T-helper 17 cell (primary cell): ENCODE measurements at regions not wholly inside any gene's neighbourhood (a gene's known extent, or its start where the extent isn't known, plus 50 kb on each side); places are given as distances from the start of the nearest gene placed in this dataset.
"Not testable (repeated sequence)": the region's sequence is repeated elsewhere in the genome, so short reads cannot be mapped to it uniquely, and the experiment has no call there.

ENCODE experiments used
- ATAC-seq: fragments of 150-1000 bp; cut with Tn5 transposase; 2 replicates; pipeline ENCODE4 v1.10.0; 2021; ENCODE audit warnings: mild to moderate bottlenecking, moderate library complexity
- DNase-seq, 3 donors: peaks; one replicate each; pipeline versions ENCODE4 v3.0.0 to v3.0.0-alpha.2; 2020 to 2021
- H3K9me3 ChIP-seq: one replicate; pipeline ENCODE4 v1.7.0; 2013; ENCODE audit warnings: low read length, mild to moderate bottlenecking; ENCODE audit not compliant: control insufficient read depth, poor library complexity, severe bottlenecking
- H3K27ac Mint-ChIP-seq: one replicate; pipeline ENCODE4 v1.8.0; 2022; ENCODE audit warnings: mild to moderate bottlenecking, moderate library complexity, mixed read lengths
- H3K27me3 Mint-ChIP-seq: one replicate; pipeline ENCODE4 v1.8.0; 2022; ENCODE audit warnings: mixed read lengths
- H3K36me3 Mint-ChIP-seq: one replicate; pipeline ENCODE4 v1.8.0; 2022; ENCODE audit warnings: low read depth, mixed read lengths
- H3K4me1 Mint-ChIP-seq: one replicate; pipeline ENCODE4 v1.8.0; 2022; ENCODE audit warnings: mild to moderate bottlenecking, mixed read lengths
- H3K4me3 Mint-ChIP-seq: one replicate; pipeline ENCODE4 v1.8.0; 2022; ENCODE audit warnings: mild to moderate bottlenecking, moderate library complexity, mixed read lengths

- H3K4me1 Mint-ChIP-seq, result no peaks in the 10 kb centered on the region
- no peak for ATAC-seq
- no peak for DNase-seq
- no peaks in the 10 kb centered on the region for H3K36me3 Mint-ChIP-seq
- H3K9me3 ChIP-seq, result no peaks in the 10 kb centered on the region
- H3K4me3 Mint-ChIP-seq, result no peak overlapping the region
- no peaks in the 10 kb centered on the region for H3K27me3 Mint-ChIP-seq
- no peak overlapping the region for H3K27ac Mint-ChIP-seq
Measured at GRCh38 chr7:136303162-136303561, 326.0 kb upstream of the MTPN start.

- H3K4me1 Mint-ChIP-seq, result no peaks in the 10 kb centered on the region
- no peak for ATAC-seq
Measured at GRCh38 chr7:136302049-136302448, 324.9 kb upstream of the MTPN start.

GRCh38 chr7:136294977-136295376 is 317.8 kb upstream of the MTPN start:
- H3K4me3 Mint-ChIP-seq, result no peak overlapping the region
- H3K27me3 Mint-ChIP-seq, result no peaks in the 10 kb centered on the region
- ATAC-seq, result no peak
- H3K9me3 ChIP-seq, result no peaks in the 10 kb centered on the region
- DNase-seq, result no peak
- H3K4me1 Mint-ChIP-seq, result no peaks in the 10 kb centered on the region
- no peaks in the 10 kb centered on the region for H3K36me3 Mint-ChIP-seq
- no peak overlapping the region for H3K27ac Mint-ChIP-seq

More at GRCh38 chr7:136302049-136302448, 324.9 kb upstream of the MTPN start:
- DNase-seq, result no peak
- no peaks in the 10 kb centered on the region for H3K9me3 ChIP-seq
- Mint-ChIP-seq H3K27ac (no peak overlapping the region), H3K4me3 (no peak overlapping the region), H3K36me3 (no peaks in the 10 kb centered on the region), H3K27me3 (no peaks in the 10 kb centered on the region)

- Mint-ChIP-seq H3K36me3 (no peaks in the 10 kb centered on the region), H3K4me3 (no peak overlapping the region), H3K27me3 (no peaks in the 10 kb centered on the region), H3K4me1 (no peaks in the 10 kb centered on the region), H3K27ac (no peak overlapping the region)
- H3K9me3 ChIP-seq, result no peaks in the 10 kb centered on the region
- ATAC-seq, result no peak
- DNase-seq, result no peak
Measured at GRCh38 chr7:136293841-136294391, 316.8 kb upstream of the MTPN start.

GRCh38 chr7:136293272-136293671 is 316.1 kb upstream of the MTPN start:
- DNase-seq, result no peak

GRCh38 chr7:136292365-136292764 is 315.2 kb upstream of the MTPN start:
- Mint-ChIP-seq H3K4me3 (no peak overlapping the region), H3K4me1 (no peaks in the 10 kb centered on the region), H3K27ac (no peak overlapping the region), H3K27me3 (no peaks in the 10 kb centered on the region), H3K36me3 (no peaks in the 10 kb centered on the region)
- H3K9me3 ChIP-seq, result no peaks in the 10 kb centered on the region
- no peak for DNase-seq
- no peak for ATAC-seq

More at GRCh38 chr7:136293272-136293671, 316.1 kb upstream of the MTPN start:
- Mint-ChIP-seq H3K27me3 (no peaks in the 10 kb centered on the region), H3K4me3 (no peak overlapping the region), H3K4me1 (no peaks in the 10 kb centered on the region), H3K27ac (no peak overlapping the region), H3K36me3 (no peaks in the 10 kb centered on the region)
- ATAC-seq, result no peak
- no peaks in the 10 kb centered on the region for H3K9me3 ChIP-seq

- H3K9me3 ChIP-seq, result no peaks in the 10 kb centered on the region
- no peak overlapping the region for H3K4me3 Mint-ChIP-seq
- DNase-seq, result no peak
- H3K27ac Mint-ChIP-seq, result no peak overlapping the region
- H3K4me1 Mint-ChIP-seq, result no peaks in the 10 kb centered on the region
- ATAC-seq, result no peak
- H3K27me3 Mint-ChIP-seq, result no peaks in the 10 kb centered on the region
- H3K36me3 Mint-ChIP-seq, result no peaks in the 10 kb centered on the region
Measured at GRCh38 chr7:136290351-136290750, 313.2 kb upstream of the MTPN start.

GRCh38 chr7:136278057-136278456 is 300.9 kb upstream of the MTPN start:
- no peaks in the 10 kb centered on the region for H3K9me3 ChIP-seq
- H3K36me3 Mint-ChIP-seq, result peaks cover 5% of the 10 kb centered on the region
- H3K4me3 Mint-ChIP-seq, result no peak overlapping the region
- no peak overlapping the region for H3K27ac Mint-ChIP-seq
- DNase-seq, result no peak
- no peak for ATAC-seq
- H3K4me1 Mint-ChIP-seq, result no peaks in the 10 kb centered on the region
- peaks cover 4% of the 10 kb centered on the region for H3K27me3 Mint-ChIP-seq

- no peak overlapping the region for H3K27ac Mint-ChIP-seq
Measured at GRCh38 chr7:136275794-136276193, 298.6 kb upstream of the MTPN start.

GRCh38 chr7:136274636-136275345 is 297.6 kb upstream of the MTPN start:
- no peaks in the 10 kb centered on the region for H3K9me3 ChIP-seq
- Mint-ChIP-seq H3K4me3 (no peak overlapping the region), H3K27ac (no peak overlapping the region), H3K4me1 (no peaks in the 10 kb centered on the region), H3K27me3 (no peaks in the 10 kb centered on the region), H3K36me3 (peaks cover 5% of the 10 kb centered on the region)
- DNase-seq (no peak), ATAC-seq (no peak)

More at GRCh38 chr7:136275794-136276193, 298.6 kb upstream of the MTPN start:
- no peak for DNase-seq
- no peaks in the 10 kb centered on the region for H3K9me3 ChIP-seq
- Mint-ChIP-seq H3K36me3 (peaks cover 5% of the 10 kb centered on the region), H3K27me3 (peaks cover 4% of the 10 kb centered on the region), H3K4me1 (no peaks in the 10 kb centered on the region), H3K4me3 (no peak overlapping the region)
- ATAC-seq, result no peak

GRCh38 chr7:136272934-136273333 is 295.8 kb upstream of the MTPN start:
- DNase-seq (no peak), ATAC-seq (no peak)
- H3K4me1 Mint-ChIP-seq, result no peaks in the 10 kb centered on the region
- no peak overlapping the region for H3K4me3 Mint-ChIP-seq
- no peak overlapping the region for H3K27ac Mint-ChIP-seq
- no peaks in the 10 kb centered on the region for H3K9me3 ChIP-seq
- no peaks in the 10 kb centered on the region for H3K27me3 Mint-ChIP-seq
- H3K36me3 Mint-ChIP-seq, result peaks cover 5% of the 10 kb centered on the region

GRCh38 chr7:136267822-136268221 is 290.7 kb upstream of the MTPN start:
- H3K27ac Mint-ChIP-seq, result no peak overlapping the region
- H3K36me3 Mint-ChIP-seq, result no peaks in the 10 kb centered on the region
- H3K9me3 ChIP-seq, result no peaks in the 10 kb centered on the region
- no peak for ATAC-seq
- no peak for DNase-seq
- H3K4me1 Mint-ChIP-seq, result no peaks in the 10 kb centered on the region
- no peaks in the 10 kb centered on the region for H3K27me3 Mint-ChIP-seq
- no peak overlapping the region for H3K4me3 Mint-ChIP-seq

GRCh38 chr7:136266457-136266856 is 289.3 kb upstream of the MTPN start:
- DNase-seq, result no peak
- no peaks in the 10 kb centered on the region for H3K27me3 Mint-ChIP-seq
- no peaks in the 10 kb centered on the region for H3K4me1 Mint-ChIP-seq
- no peak for ATAC-seq
- no peak overlapping the region for H3K27ac Mint-ChIP-seq
- no peaks in the 10 kb centered on the region for H3K9me3 ChIP-seq
- no peaks in the 10 kb centered on the region for H3K36me3 Mint-ChIP-seq
- no peak overlapping the region for H3K4me3 Mint-ChIP-seq

GRCh38 chr7:136264304-136264703 is 287.1 kb upstream of the MTPN start:
- not testable (repeated sequence) for H3K27ac Mint-ChIP-seq, ATAC-seq, H3K9me3 ChIP-seq, H3K4me1 Mint-ChIP-seq, DNase-seq, H3K36me3 Mint-ChIP-seq, H3K4me3 Mint-ChIP-seq, H3K27me3 Mint-ChIP-seq
